Ectodermal cell (in vitro differentiated cells): ENCODE measurements at regions not wholly inside any gene's neighbourhood (a gene's known extent, or its start where the extent isn't known, plus 50 kb on each side); places are given as distances from the start of the nearest gene placed in this dataset.

Experiments
- H3K27ac ChIP-seq: 2 replicates; pipeline ENCODE4 v1.7.0; 2013; ENCODE audit warnings: mild to moderate bottlenecking, low read depth, low read length; ENCODE audit not compliant: insufficient read depth, poor library complexity, severe bottlenecking
- H3K27me3 ChIP-seq: 2 replicates; pipeline ENCODE4 v1.7.0; 2013; ENCODE audit warnings: mild to moderate bottlenecking, low read length; ENCODE audit not compliant: insufficient read depth, control insufficient read depth, poor library complexity, severe bottlenecking
- H3K36me3 ChIP-seq: one replicate; pipeline ENCODE4 v1.7.0; 2013; ENCODE audit warnings: low read length; ENCODE audit not compliant: control insufficient read depth, insufficient read depth
- H3K4me1 ChIP-seq: one replicate; pipeline ENCODE4 v1.7.0; 2013; ENCODE audit warnings: low read length; ENCODE audit not compliant: control insufficient read depth, insufficient read depth
- H3K4me3 ChIP-seq: 2 replicates; pipeline ENCODE4 v1.7.0; 2013; ENCODE audit warnings: low read depth, low read length, control low read depth; ENCODE audit not compliant: insufficient read depth
- H3K9me3 ChIP-seq: 2 replicates; pipeline ENCODE4 v1.7.0; 2013; ENCODE audit warnings: mild to moderate bottlenecking, low read length, moderate library complexity; ENCODE audit not compliant: control insufficient read depth
- WGBS, 2 experiments: methylation state at CpG; one replicate each; pipeline ENCODE4 v1.1.7; 2013; ENCODE audit warnings: missing lambda C conversion rate in 2 of 2; 5-methylcytosine and 5-hydroxymethylcytosine counted together

GRCh38 chr18:26705757-26706156 lies 157.4 kb upstream of the KCTD1 start:
- Histone ChIP-seq H3K4me1 (peaks cover 21% of the 10 kb centered on the region), H3K36me3 (no peaks in the 10 kb centered on the region), H3K9me3 (no peaks in the 10 kb centered on the region), H3K27me3 (peaks cover 15% of the 10 kb centered on the region), H3K4me3 (no peak overlapping the region), H3K27ac (no peak overlapping the region)

- peaks cover 33% of the 10 kb centered on the region for H3K27me3 ChIP-seq
- WGBS, 2 experiments = 92 to 93% methylated on average over 7 of the region's 7 CpGs
Observed at GRCh38 chr18:26703170-26703930, 155.0 kb upstream of the KCTD1 start.

GRCh38 chr18:26702086-26702485 lies 153.7 kb upstream of the KCTD1 start:
- peaks cover 33% of the 10 kb centered on the region for H3K27me3 ChIP-seq
- no peaks in the 10 kb centered on the region for H3K36me3 ChIP-seq
- no peak overlapping the region for H3K27ac ChIP-seq
- peaks cover 14% of the 10 kb centered on the region for H3K4me1 ChIP-seq
- H3K4me3 ChIP-seq = no peak overlapping the region
- H3K9me3 ChIP-seq = no peaks in the 10 kb centered on the region
- WGBS, 2 experiments = 96 to 97% methylated on average over 5 to 6 of the region's 6 CpGs

More at GRCh38 chr18:26703170-26703930, 155.0 kb upstream of the KCTD1 start:
- Histone ChIP-seq H3K4me1 (peaks cover 13% of the 10 kb centered on the region), H3K27ac (no peak overlapping the region), H3K9me3 (no peaks in the 10 kb centered on the region), H3K36me3 (no peaks in the 10 kb centered on the region), H3K4me3 (no peak overlapping the region)

- H3K4me1 ChIP-seq = peaks cover 17% of the 10 kb centered on the region
- H3K9me3 ChIP-seq = no peaks in the 10 kb centered on the region
- WGBS, 2 experiments = 86 to 100% methylated on average over 1 to 2 of the region's 2 CpGs
- no peak overlapping the region for H3K27ac ChIP-seq
- H3K4me3 ChIP-seq = no peak overlapping the region
- H3K27me3 ChIP-seq = peaks cover 33% of the 10 kb centered on the region
- H3K36me3 ChIP-seq = no peaks in the 10 kb centered on the region
Observed at GRCh38 chr18:26700728-26701127, 152.4 kb upstream of the KCTD1 start.

- no peaks in the 10 kb centered on the region for H3K36me3 ChIP-seq
- peaks cover 33% of the 10 kb centered on the region for H3K27me3 ChIP-seq
- peaks cover 17% of the 10 kb centered on the region for H3K4me1 ChIP-seq
- H3K9me3 ChIP-seq = no peaks in the 10 kb centered on the region
- no peak overlapping the region for H3K27ac ChIP-seq
- no peak overlapping the region for H3K4me3 ChIP-seq
Observed at GRCh38 chr18:26700201-26700600, 151.8 kb upstream of the KCTD1 start.

- WGBS, 2 experiments = 84 to 87% methylated on average over 6 of the region's 6 CpGs
- Histone ChIP-seq H3K4me1 (peaks cover 17% of the 10 kb centered on the region), H3K27me3 (peaks cover 33% of the 10 kb centered on the region), H3K36me3 (no peaks in the 10 kb centered on the region), H3K9me3 (no peaks in the 10 kb centered on the region), H3K4me3 (no peak overlapping the region), H3K27ac (no peak overlapping the region)
Observed at GRCh38 chr18:26697186-26697884, 149.0 kb upstream of the KCTD1 start.

- Histone ChIP-seq H3K27ac (no peak overlapping the region), H3K9me3 (no peaks in the 10 kb centered on the region)
Observed at GRCh38 chr18:26696786-26697185, 148.4 kb upstream of the KCTD1 start.

GRCh38 chr18:26696308-26696707 lies 148.0 kb upstream of the KCTD1 start:
- Histone ChIP-seq H3K9me3 (no peaks in the 10 kb centered on the region), H3K4me1 (peaks cover 17% of the 10 kb centered on the region), H3K27me3 (peaks cover 24% of the 10 kb centered on the region), H3K4me3 (no peak overlapping the region), H3K27ac (no peak overlapping the region), H3K36me3 (no peaks in the 10 kb centered on the region)
- 95 to 96% methylated on average over 5 to 6 of the region's 6 CpGs for WGBS, 2 experiments

More at GRCh38 chr18:26696786-26697185, 148.4 kb upstream of the KCTD1 start:
- H3K36me3 ChIP-seq = no peaks in the 10 kb centered on the region
- WGBS, 2 experiments = 96 to 100% methylated on average over 1 of the region's 2 CpGs
- peaks cover 17% of the 10 kb centered on the region for H3K4me1 ChIP-seq
- H3K27me3 ChIP-seq = peaks cover 28% of the 10 kb centered on the region
- no peak overlapping the region for H3K4me3 ChIP-seq

GRCh38 chr18:26689226-26689879 lies 141.0 kb upstream of the KCTD1 start:
- Histone ChIP-seq H3K9me3 (no peaks in the 10 kb centered on the region), H3K27ac (no peak overlapping the region), H3K27me3 (no peaks in the 10 kb centered on the region), H3K4me1 (peaks cover 24% of the 10 kb centered on the region), H3K4me3 (no peak overlapping the region), H3K36me3 (no peaks in the 10 kb centered on the region)
- WGBS, 2 experiments = 88% methylated on average over 7 of the region's 7 CpGs

- Histone ChIP-seq H3K9me3 (no peaks in the 10 kb centered on the region), H3K36me3 (no peaks in the 10 kb centered on the region), H3K4me1 (peaks cover 24% of the 10 kb centered on the region), H3K27me3 (no peaks in the 10 kb centered on the region), H3K4me3 (no peak overlapping the region), H3K27ac (peak overlapping the region; percentile 65)
- 25 to 30% methylated on average over 3 of the region's 3 CpGs for WGBS, 2 experiments
Observed at GRCh38 chr18:26686532-26686931, 138.2 kb upstream of the KCTD1 start.
